Amygdala (tissue), 56 donors: ENCODE measurements at regions not wholly inside any gene's neighbourhood (a gene's known extent, or its start where the extent isn't known, plus 50 kb on each side); places are given as distances from the start of the nearest gene placed in this dataset.

Experiments
- DNase-seq, 56 donors: peaks; one replicate each; lab custom pipeline; 2025; lab: John Stamatoyannopoulos, UW

DNA sequence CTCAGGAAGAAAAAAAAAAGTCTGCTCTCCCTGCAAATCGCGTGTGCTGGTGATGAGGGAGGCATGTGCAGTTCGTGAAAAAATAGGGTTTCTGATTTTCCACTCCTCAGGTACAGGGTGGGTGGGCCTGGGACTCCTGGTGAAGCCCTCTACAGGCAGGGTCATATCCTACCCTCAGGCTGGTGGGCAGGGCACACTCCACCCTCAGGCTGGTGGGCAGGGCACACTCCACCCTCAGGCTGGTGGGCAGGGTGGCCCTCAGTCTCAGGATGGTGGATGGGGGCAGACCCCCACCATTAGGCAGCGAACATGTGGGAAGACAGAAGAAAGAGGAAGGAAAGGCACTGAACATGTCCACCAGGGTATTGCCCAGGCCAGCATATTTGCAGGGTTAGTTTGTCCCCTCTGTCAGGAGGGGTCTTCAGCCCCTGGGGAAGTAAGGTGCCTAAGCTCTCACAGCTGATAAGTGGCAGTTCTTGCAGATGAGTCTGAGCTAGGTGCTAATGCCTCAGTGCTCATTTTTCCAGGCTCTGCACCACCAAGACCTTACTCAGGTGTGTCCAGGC lies 95.2 kb upstream of the RAB6C start:
- no peak for DNase-seq

- peak in 1 of 56 donors; percentile 8 for DNase-seq
These were observed 93.7 kb upstream of the RAB6C start for GRCh38 chr2:129885735-129886134.

GRCh38 chr2:129887688-129888266 lies 91.7 kb upstream of the RAB6C start:
- no peak for DNase-seq

DNA sequence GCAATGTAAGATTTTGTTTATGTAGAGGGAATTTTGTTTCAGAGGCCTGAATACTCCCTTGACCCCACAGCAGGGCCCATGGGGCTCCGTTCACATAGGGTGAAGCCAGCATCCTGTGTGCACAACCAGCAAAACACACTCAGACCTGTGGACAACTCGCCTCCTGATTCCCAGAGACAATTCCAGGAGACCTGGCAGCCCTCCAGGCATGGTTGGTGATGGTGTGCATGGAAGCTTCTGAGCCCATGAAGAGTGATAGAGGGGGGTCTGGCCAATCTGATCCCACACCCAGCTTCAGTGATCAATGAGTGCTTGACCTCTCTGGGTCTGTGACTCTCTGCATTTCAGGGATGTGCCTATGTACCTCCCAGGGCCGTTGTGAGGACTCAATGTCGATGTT lies 91.0 kb upstream of the RAB6C start:
- no peak for DNase-seq

GRCh38 chr2:129888896-129889295 lies 90.6 kb upstream of the RAB6C start:
- DNase-seq: no peak

GRCh38 chr2:129891341-129892320 lies 87.8 kb upstream of the RAB6C start:
- DNase-seq: no peak

GRCh38 chr2:129892360-129892759 lies 87.1 kb upstream of the RAB6C start:
- DNase-seq: no peak

DNA sequence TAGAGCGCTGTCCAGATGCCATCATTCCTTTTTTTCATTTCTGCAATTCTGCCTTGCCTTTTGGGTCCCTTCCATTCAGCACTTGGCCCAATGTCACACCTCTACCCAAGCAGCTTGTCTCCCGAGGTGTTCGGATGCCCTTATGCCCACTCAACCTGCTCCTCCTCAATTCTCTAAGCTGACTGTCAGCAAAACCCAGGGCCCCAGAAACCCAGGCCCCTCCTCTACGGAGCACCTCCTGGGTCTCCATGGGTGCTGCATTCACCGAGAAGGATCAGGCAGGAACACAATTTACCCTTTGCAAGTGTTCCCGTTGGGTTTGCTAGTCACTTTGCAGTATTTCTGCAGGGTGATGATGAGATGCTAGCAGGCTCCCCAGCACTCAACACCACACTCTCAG lies 86.7 kb upstream of the RAB6C start:
- no peak for DNase-seq

GRCh38 chr2:129893244-129893643 lies 86.2 kb upstream of the RAB6C start:
- no peak for DNase-seq

DNA sequence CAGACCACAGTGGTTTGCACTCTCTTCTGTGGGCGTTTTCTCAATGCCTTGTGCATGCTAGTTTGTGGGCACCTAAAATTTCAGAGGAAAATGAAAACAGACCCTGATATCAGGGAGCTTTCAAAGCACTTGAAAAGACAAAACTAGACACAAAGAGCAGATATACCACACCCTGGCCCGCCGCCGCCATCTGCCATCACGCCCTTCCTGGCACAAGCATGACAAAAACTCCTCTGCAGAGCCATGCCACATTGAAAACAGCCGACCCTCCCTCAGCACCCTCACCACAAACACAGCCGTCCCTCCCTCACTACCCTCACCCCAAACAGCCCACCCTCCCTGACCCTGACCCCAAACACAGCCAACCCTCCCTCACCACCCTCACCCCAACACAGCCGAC lies 84.8 kb upstream of the RAB6C start:
- DNase-seq: no peak

DNA sequence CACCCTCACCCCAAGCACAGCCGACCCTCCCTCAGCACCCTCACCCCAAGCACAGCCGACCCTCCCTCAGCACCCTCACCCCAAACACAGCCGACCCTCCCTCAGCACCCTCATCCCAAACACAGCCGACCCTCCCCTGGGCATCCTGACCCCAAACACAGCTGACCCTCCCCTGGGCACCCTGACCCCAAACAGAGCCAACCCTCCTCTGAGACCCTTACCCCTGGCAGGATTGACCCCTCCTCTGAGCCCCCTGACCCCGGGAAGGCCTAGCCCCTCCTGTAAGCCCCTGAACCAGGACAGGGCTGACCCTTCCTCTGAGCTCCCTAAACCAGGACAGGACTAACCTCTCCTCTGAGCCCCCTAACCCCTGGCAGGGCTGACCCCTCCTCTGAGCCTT lies 84.4 kb upstream of the RAB6C start:
- no peak for DNase-seq

- DNase-seq: no peak
These were observed 83.9 kb upstream of the RAB6C start for GRCh38 chr2:129895526-129896082.

GRCh38 chr2:129896226-129897100 lies 83.0 kb upstream of the RAB6C start:
- no peak for DNase-seq

- DNase-seq: no peak
These were observed 77.6 kb upstream of the RAB6C start for GRCh38 chr2:129901754-129902415.

GRCh38 chr2:129902731-129903585 lies 76.5 kb upstream of the RAB6C start:
- no peak for DNase-seq

DNA sequence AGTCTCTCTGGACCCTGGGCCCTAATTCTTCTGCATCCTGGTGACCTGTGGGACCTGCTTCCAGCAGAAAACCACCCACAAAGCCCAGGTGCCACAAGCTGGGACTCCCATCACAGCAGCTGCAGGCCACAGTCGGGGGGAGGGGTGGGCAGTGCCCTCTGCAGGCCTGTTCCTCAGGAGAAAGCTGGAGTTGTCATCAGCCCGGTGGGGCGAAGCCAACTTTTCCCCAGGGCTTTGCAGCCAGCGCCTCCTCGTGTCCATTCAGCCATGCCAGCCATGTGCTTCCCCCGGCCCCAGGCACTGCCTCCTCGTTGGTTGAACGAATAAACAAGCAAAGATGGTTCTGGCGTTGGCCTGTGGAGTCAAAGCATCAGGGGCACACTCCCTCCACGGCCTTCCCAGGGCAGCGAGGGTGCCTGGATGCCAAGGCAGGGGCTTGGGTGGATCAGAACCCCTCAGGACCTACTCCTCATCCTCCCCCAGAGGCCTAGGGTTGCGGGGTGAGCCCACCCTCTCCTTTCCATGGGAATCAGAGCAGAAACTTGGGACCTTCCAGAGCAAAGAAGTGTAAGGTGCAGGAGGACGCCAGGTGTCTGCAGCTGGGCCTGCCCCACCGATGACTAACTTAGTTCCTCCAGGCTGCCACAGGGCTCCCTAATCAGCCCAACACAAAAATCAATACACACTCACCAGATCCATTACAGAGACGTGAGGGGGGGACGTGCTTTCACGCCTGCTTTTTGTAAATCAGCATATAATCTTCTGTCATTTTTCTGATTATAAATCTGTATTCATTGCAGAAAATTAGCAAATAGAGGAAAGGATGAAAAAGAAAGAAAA lies 75.7 kb upstream of the RAB6C start:
- DNase-seq: peak in 13 of 56 donors; percentile 5 to 46 (median 32)

GRCh38 chr2:129904532-129905446 lies 74.7 kb upstream of the RAB6C start:
- no peak for DNase-seq
